CD14-positive monocyte (primary cell): ENCODE measurements at regions not wholly inside any gene's neighbourhood (a gene's known extent, or its start where the extent isn't known, plus 50 kb on each side); places are given as distances from the start of the nearest gene placed in this dataset.
A peak's percentile ranks its signal among the peaks of the same experiment; 100 is the strongest.

Experiments used
- DNase-seq, 3 donors: peaks; one replicate each; pipeline ENCODE4 v3.0.0-alpha.2; 2011 to 2022
- H2AFZ ChIP-seq: 2 replicates; pipeline ENCODE4 v1.6.0; 2012; ENCODE audit warnings: mild to moderate bottlenecking, low read depth, low read length, inconsistent platforms; ENCODE audit not compliant: insufficient read depth, poor library complexity, severe bottlenecking
- H3K27ac ChIP-seq, 2 donors: 1 replicate in 1 of 2; 2 replicates in 1 of 2; pipeline ENCODE4 v1.5.1; 2012 to 2013; ENCODE audit warnings: low read length in 2 of 2, control low read depth in 1 of 2, inconsistent platforms in 1 of 2, low read depth in 1 of 2, mild to moderate bottlenecking in 1 of 2
- H3K27me3 ChIP-seq, 2 donors: one replicate each; pipeline versions ENCODE4 v1.6.0 to v1.6.1; 2011 to 2013; ENCODE audit warnings: low read length in 2 of 2; ENCODE audit not compliant: control insufficient read depth in 2 of 2, insufficient read depth in 2 of 2
- H3K36me3 ChIP-seq, 2 donors: replicated peaks in 1 of 2; 1 replicate in 1 of 2; 2 replicates in 1 of 2; pipeline versions ENCODE4 v1.5.1 to v1.6.1; 2012 to 2013; ENCODE audit warnings: low read length in 2 of 2, control low read depth in 1 of 2, inconsistent platforms in 1 of 2, mild to moderate bottlenecking in 1 of 2; ENCODE audit not compliant: insufficient read depth in 2 of 2, control insufficient read depth in 1 of 2
- H3K4me1 ChIP-seq, 2 donors: 1 replicate in 1 of 2; 2 replicates in 1 of 2; pipeline versions ENCODE4 v1.5.1 to v1.6.1; 2012 to 2013; ENCODE audit warnings: low read length in 2 of 2, control low read depth in 1 of 2, inconsistent platforms in 1 of 2, mild to moderate bottlenecking in 1 of 2, moderate library complexity in 1 of 2; ENCODE audit not compliant: insufficient read depth in 2 of 2, control insufficient read depth in 1 of 2
- H3K4me2 ChIP-seq: replicated peaks from 2 replicates; pipeline ENCODE3; 2012; ENCODE audit warnings: low read length, moderate library complexity, mild to moderate bottlenecking; ENCODE audit not compliant: poor library complexity, severe bottlenecking; ENCODE audit errors: extremely low read depth
- H3K4me3 ChIP-seq, 3 experiments: fragments of 200-600 bp in 1 of 3; sonication (generic) in 1 of 3; replicated peaks in 1 of 3; 1 replicate in 2 of 3; 2 replicates in 1 of 3; pipeline ENCODE4 v1.5.1; 2011 to 2013; ENCODE audit warnings: low read length in 3 of 3, mild to moderate bottlenecking in 3 of 3, control low read depth in 2 of 3, low read depth in 2 of 3, inconsistent platforms in 1 of 3, moderate library complexity in 1 of 3
- H3K79me2 ChIP-seq: 2 replicates; pipeline ENCODE4 v1.6.0; 2012; ENCODE audit warnings: mild to moderate bottlenecking, control low read depth, inconsistent platforms, low read length, moderate library complexity; ENCODE audit not compliant: insufficient read depth
- H3K9ac ChIP-seq: 2 replicates; pipeline ENCODE4 v1.6.0; 2017; ENCODE audit warnings: low read length, mild to moderate bottlenecking; ENCODE audit not compliant: insufficient read depth, poor library complexity, severe bottlenecking
- H3K9me3 ChIP-seq, 2 donors: replicated peaks in 1 of 2; 1 replicate in 1 of 2; 2 replicates in 1 of 2; pipeline versions ENCODE4 v1.5.1 to v1.6.1; 2012 to 2013; ENCODE audit warnings: low read length in 2 of 2, control low read depth in 1 of 2; ENCODE audit not compliant: control insufficient read depth in 1 of 2, insufficient read depth in 1 of 2
- H4K20me1 ChIP-seq: 2 replicates; pipeline ENCODE4 v1.6.0; 2012; ENCODE audit warnings: mild to moderate bottlenecking, low read length, control low read depth, moderate library complexity; ENCODE audit not compliant: insufficient read depth
- H3K27ac Mint-ChIP-seq, 7 donors: one replicate each; pipeline ENCODE4 v1.8.0; 2020; ENCODE audit warnings: mild to moderate bottlenecking in 7 of 7, mixed read lengths in 7 of 7, moderate library complexity in 6 of 7, inconsistent platforms in 2 of 7
- H3K27me3 Mint-ChIP-seq, 3 donors: one replicate each; pipeline ENCODE4 v1.8.0; 2021 to 2022; ENCODE audit warnings: low read depth in 3 of 3, mild to moderate bottlenecking in 3 of 3, mixed read lengths in 3 of 3, moderate library complexity in 3 of 3, inconsistent platforms in 1 of 3
- H3K36me3 Mint-ChIP-seq, 2 donors: one replicate each; pipeline ENCODE4 v1.8.0; 2020; ENCODE audit warnings: mixed read lengths in 2 of 2, inconsistent platforms in 1 of 2, mild to moderate bottlenecking in 1 of 2
- H3K4me1 Mint-ChIP-seq: one replicate; pipeline ENCODE4 v1.8.0; 2020; ENCODE audit warnings: mild to moderate bottlenecking, mixed read lengths
- H3K4me3 Mint-ChIP-seq, 2 donors: one replicate each; pipeline ENCODE4 v1.8.0; 2020; ENCODE audit warnings: mild to moderate bottlenecking in 2 of 2, mixed read lengths in 2 of 2, moderate library complexity in 1 of 2
- H3K9me3 Mint-ChIP-seq, 7 donors: one replicate each; pipeline ENCODE4 v1.8.0; 2020 to 2022; ENCODE audit warnings: mixed read lengths in 7 of 7, mild to moderate bottlenecking in 6 of 7, moderate library complexity in 6 of 7, inconsistent platforms in 2 of 7
- CTCF ChIP-seq: fragments of 200-600 bp; IDR thresholded peaks from one replicate; pipeline ENCODE4 v1.8.0; 2022; ENCODE audit warnings: antibody characterized with exemption, mild to moderate bottlenecking
- WGBS: methylation state at CpG from one replicate; pipeline ENCODE4 v1.1.5; 2013; ENCODE audit warnings: missing lambda C conversion rate; ENCODE audit not compliant: insufficient coverage; 5-methylcytosine and 5-hydroxymethylcytosine counted together
- intact Hi-C, 2 donors: fragments of 100-400 bp; cut with micrococcal nuclease; formaldehyde crosslinking; loops; one replicate each; pipeline versions ENCODE4 v1.15.0 to v1.15.1; 2023

GRCh38 chr12:27902651-27903050 lies 69.9 kb downstream of the PTHLH start:
- Histone ChIP-seq H3K79me2 (no peaks in the 10 kb centered on the region), H2AFZ (no peak overlapping the region), H3K4me3 (no peak overlapping the region), H3K36me3 (no peaks in the 10 kb centered on the region), H3K4me1 (no peaks in the 10 kb centered on the region), H3K4me2 (no peak overlapping the region), H3K9ac (no peak overlapping the region), H3K27me3 (no peaks in the 10 kb centered on the region), H4K20me1 (no peaks in the 10 kb centered on the region), H3K9me3 (no peaks in the 10 kb centered on the region), H3K27ac (no peak overlapping the region)
- Mint-ChIP-seq H3K4me1 (no peaks in the 10 kb centered on the region), H3K4me3 (no peak overlapping the region), H3K9me3 (peaks cover 0 to 5% (median 2%) of the 10 kb centered on the region in 7 donors), H3K36me3 (no peaks in the 10 kb centered on the region), H3K27me3 (peaks cover 2 to 4% (median 2%) of the 10 kb centered on the region in 3 donors), H3K27ac (peak overlapping the region in 1 of 7 donors; percentile 2)
- 100% methylated on average over 1 of the region's 3 CpGs for WGBS
- no peak for TF ChIP-seq CTCF
- no peak for DNase-seq
- intact Hi-C loops, result no loop called here

GRCh38 chr12:27901959-27902358 lies 70.6 kb downstream of the PTHLH start:
- no CpG with 5 or more reads among the region's 3 CpGs for WGBS
- H3K4me2 ChIP-seq, result no peak overlapping the region
- H2AFZ ChIP-seq, result no peak overlapping the region
- H4K20me1 ChIP-seq, result no peaks in the 10 kb centered on the region
- intact Hi-C loops, result no loop called here
- H3K4me1 ChIP-seq, result no peaks in the 10 kb centered on the region
- H3K79me2 ChIP-seq, result no peaks in the 10 kb centered on the region
- DNase-seq, result no peak
- no peak overlapping the region for H3K4me3 ChIP-seq
- no peak overlapping the region for H3K4me3 Mint-ChIP-seq
- H3K9ac ChIP-seq, result no peak overlapping the region
- H3K27ac Mint-ChIP-seq, result no peak overlapping the region
- no peaks in the 10 kb centered on the region for H3K36me3 Mint-ChIP-seq
- peaks cover 0 to 5% (median 4%) of the 10 kb centered on the region in 3 donors for H3K27me3 Mint-ChIP-seq
- no peak for TF ChIP-seq CTCF
- H3K27ac ChIP-seq, result no peak overlapping the region
- H3K36me3 ChIP-seq, result no peaks in the 10 kb centered on the region
- peaks cover 0 to 7% (median 3%) of the 10 kb centered on the region in 7 donors for H3K9me3 Mint-ChIP-seq
- H3K27me3 ChIP-seq, result no peaks in the 10 kb centered on the region
- no peaks in the 10 kb centered on the region for H3K4me1 Mint-ChIP-seq
- H3K9me3 ChIP-seq, result no peaks in the 10 kb centered on the region
